ENCODE measurements at regions not wholly inside any gene's neighbourhood (a gene's known extent, or its start where the extent isn't known, plus 50 kb on each side); places are given as distances from the start of the nearest gene placed in this dataset.
A peak's percentile ranks its signal among the peaks of the same experiment; 100 is the strongest.

DNA sequence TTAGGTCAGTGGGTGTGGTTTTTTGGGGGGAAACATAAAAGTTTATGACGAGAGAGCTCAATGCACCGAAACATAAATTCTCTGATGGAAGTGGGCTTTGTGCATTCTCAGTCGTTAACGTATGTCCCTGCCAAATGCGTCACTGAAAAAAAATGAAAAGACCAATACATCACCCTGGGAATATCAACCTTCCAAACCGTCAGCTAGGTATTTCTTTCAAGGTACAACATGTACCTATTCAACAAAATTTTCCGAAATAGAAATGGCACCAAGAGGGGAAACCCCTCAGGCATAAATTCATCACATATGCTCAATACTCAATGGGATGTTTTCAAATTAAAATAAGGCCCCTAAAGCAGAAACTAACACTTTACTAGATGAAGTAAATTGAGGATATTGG, 266.6 kb upstream of the SUCLG2 start:
- ATAC-seq (ENCODE audit: low FRiP score) = peak; percentile 54
- TF ChIP-seq, protein P1, sequence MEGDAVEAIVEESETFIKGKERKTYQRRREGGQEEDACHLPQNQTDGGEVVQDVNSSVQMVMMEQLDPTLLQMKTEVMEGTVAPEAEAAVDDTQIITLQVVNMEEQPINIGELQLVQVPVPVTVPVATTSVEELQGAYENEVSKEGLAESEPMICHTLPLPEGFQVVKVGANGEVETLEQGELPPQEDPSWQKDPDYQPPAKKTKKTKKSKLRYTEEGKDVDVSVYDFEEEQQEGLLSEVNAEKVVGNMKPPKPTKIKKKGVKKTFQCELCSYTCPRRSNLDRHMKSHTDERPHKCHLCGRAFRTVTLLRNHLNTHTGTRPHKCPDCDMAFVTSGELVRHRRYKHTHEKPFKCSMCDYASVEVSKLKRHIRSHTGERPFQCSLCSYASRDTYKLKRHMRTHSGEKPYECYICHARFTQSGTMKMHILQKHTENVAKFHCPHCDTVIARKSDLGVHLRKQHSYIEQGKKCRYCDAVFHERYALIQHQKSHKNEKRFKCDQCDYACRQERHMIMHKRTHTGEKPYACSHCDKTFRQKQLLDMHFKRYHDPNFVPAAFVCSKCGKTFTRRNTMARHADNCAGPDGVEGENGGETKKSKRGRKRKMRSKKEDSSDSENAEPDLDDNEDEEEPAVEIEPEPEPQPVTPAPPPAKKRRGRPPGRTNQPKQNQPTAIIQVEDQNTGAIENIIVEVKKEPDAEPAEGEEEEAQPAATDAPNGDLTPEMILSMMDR (IDR thresholded peaks at IDR 0.05) = no peak

DNA sequence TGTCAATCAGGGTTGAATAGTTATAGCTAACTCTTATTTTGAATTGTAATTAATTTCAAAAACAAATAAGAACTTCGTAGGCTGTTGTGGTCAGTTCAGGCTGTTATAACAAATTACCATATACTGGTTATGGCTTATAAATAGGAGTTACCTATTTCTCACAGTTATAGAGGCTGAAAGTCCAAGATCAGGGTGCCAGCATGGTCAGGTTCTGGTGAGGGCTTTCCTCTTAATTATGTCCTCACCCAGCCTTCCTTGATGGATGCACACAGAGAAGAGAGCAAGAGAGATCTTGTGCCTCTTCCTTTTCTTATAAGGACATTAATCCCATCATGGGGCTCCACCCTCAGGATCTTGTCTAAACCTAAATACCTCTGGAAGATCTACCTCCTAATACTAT, 265.9 kb upstream of the SUCLG2 start:
- TF ChIP-seq, protein P1 (IDR thresholded peaks at IDR 0.05) = no peak
- ATAC-seq (ENCODE audit: low FRiP score) (no peak), DNase-seq (ENCODE audit: low spot score) (no peak)

More for the DNA sequence above, 266.6 kb upstream of the SUCLG2 start:
- DNase-seq (ENCODE audit: low spot score) = no peak

DNA sequence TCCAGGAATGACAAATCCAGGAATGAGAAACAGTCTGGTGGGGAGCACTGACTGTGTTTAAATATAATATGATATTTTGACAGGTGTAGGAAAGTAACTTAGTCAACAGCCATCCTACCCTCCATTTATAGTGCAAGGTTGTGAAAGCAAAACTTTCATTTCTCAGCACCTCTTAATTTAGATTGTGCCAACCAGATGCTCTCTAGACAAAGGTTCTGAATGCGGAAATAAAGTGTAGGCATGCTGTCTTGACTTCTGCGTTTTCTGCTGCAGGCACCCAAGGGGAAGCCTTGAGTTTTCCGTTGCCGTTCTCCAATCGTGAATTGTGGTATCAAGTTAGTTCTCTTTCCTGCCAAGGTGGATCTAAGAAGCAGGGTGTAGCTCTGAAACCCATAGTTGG, 261.9 kb upstream of the SUCLG2 start:
- no peak for ATAC-seq (ENCODE audit: low FRiP score)
- TF ChIP-seq, protein P1 (IDR thresholded peaks at IDR 0.05) = no peak
- no peak for DNase-seq (ENCODE audit: low spot score)

DNA sequence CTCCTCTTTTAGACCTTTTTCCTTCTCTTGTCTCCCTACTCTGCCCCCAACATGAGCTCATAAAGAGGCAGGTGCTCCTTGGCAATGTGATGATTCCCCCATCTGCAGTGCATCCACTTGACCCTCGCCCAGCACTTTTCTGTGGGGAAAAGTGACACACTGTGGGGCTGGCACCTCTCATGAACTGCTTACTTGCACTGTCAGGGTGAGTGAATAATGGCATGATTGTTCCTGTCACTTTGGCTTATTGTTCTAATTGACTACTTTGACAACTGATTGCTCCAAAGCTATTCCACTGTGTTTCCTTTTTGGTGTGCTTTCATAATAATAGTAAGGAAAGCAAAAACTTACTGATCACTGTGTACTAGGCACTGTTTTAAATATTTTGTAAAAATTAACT, 253.3 kb upstream of the SUCLG2 start:
- DNase-seq (ENCODE audit: low spot score) (no peak), ATAC-seq (ENCODE audit: low FRiP score) (no peak)
- TF ChIP-seq, protein P1 (IDR thresholded peaks at IDR 0.05) = no peak

DNA sequence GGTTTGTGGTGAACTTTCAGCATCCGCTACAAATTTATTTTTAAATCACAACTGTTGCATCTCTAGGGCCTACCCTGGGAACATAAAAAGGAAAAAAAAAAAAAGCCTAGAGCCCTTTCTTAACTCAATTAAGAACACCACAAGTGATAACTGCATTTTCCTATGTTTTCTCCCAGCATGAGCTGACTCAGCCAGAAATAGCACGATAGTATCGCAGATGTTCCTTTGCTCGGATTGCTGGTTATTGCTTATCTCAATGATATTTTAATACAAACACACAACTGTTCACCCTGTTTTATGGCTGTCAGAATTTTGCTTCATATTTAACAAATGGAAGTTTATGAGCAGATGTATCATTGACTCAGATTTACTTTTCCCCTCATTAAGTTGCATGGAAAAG, 251.8 kb upstream of the SUCLG2 start:
- TF ChIP-seq, protein P1 (IDR thresholded peaks at IDR 0.05) = no peak
- DNase-seq (ENCODE audit: low spot score) (no peak), ATAC-seq (ENCODE audit: low FRiP score) (no peak)

DNA sequence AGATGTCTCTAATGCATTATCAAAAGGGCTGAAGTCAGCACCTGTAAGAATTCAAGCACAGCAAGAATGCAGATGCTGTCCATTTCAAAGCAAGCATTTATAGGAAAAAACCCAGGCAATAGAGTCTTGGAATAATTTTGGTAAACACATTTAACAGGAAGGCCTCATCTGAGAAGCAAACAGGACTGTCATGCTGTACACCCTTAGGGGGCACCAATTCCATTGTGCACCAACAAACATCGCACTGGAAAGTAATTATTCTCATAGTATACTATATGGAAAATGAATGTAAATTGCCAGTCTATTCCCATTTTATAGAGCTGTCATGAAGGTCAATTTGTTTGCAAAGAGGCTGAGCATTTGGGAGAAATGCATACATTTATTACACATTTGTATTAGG, 247.3 kb upstream of the SUCLG2 start:
- no peak for DNase-seq (ENCODE audit: low spot score)
- ATAC-seq (ENCODE audit: low FRiP score) = no peak
- TF ChIP-seq, protein P1 (IDR thresholded peaks at IDR 0.05) = no peak

DNA sequence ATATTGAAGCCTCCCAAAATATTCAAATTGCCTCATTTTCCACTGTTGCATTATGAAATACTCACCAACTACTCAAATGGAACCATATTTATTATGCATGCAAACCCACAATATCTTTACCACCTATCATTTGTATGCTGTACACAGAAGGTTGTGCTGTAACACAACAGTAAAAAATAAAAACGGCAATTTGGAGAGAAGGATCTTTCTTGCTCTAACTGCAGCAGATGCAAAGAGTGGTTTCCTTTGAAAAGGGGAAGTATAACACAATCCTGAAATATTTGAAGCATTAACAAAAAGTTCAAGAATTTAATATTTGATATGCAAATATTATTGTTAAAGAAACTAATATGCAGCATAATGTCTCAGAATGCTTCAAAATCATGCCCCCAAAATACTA, 244.5 kb upstream of the SUCLG2 start:
- TF ChIP-seq, protein P1 (IDR thresholded peaks at IDR 0.05) = no peak
- ATAC-seq (ENCODE audit: low FRiP score) = no peak
- DNase-seq (ENCODE audit: low spot score) = no peak

Measured in omental fat pad (tissue), 3 donors.